IMR-90 (cell line): ENCODE measurements at regions not wholly inside any gene's neighbourhood (a gene's known extent, or its start where the extent isn't known, plus 50 kb on each side); places are given as distances from the start of the nearest gene placed in this dataset.
"Not testable (repeated sequence)": the region's sequence is repeated elsewhere in the genome, so short reads cannot be mapped to it uniquely, and the experiment has no call there.

ENCODE experiments used
- ATAC-seq: fragments of 200-7000 bp; cut with Tn5 transposase; 2 replicates; pipeline ENCODE4 v1.9.1; 2020; ENCODE audit warnings: low read depth, mild to moderate bottlenecking, moderate library complexity
- BruUV-seq: library from RNA; stranded (reverse); fragments of 400-500 nt; replicated peaks from 2 replicates; lab custom pipeline; 2021; lab: Mats Ljungman, UMichigan
- CTCF ChIA-PET: fragments of 300-600 bp; formaldehyde crosslinking; extraction: SDS; loops from one replicate; lab custom pipeline; 2021; ENCODE audit warnings: antibody characterized with exemption; lab: Yijun Ruan, JAX
- POLR2A ChIA-PET: fragments of 300-600 bp; sonication (Branson Sonifier 250); formaldehyde crosslinking; loops from one replicate; lab custom pipeline; 2022; ENCODE audit warnings: antibody characterized with exemption; ENCODE audit not compliant: unreplicated experiment; lab: Charles Lee
- DNase-seq: peaks from one replicate; pipeline ENCODE4 v3.0.0; 2013
- H2AFZ ChIP-seq: replicated peaks from 2 replicates; pipeline ENCODE3; 2013; ENCODE audit warnings: low read length, mild to moderate bottlenecking; ENCODE audit not compliant: poor library complexity
- H2AK5ac ChIP-seq: 2 replicates; pipeline ENCODE4 v1.6.1; 2013; ENCODE audit warnings: low read depth, low read length, inconsistent platforms
- H2AK9ac ChIP-seq: replicated peaks from 2 replicates; pipeline ENCODE3; 2013; ENCODE audit warnings: mild to moderate bottlenecking, low read depth, low read length, moderate library complexity; ENCODE audit not compliant: poor library complexity
- H2BK120ac ChIP-seq: 2 replicates; pipeline ENCODE4 v1.6.1; 2013; ENCODE audit warnings: low read depth, low read length, inconsistent platforms
- H2BK15ac ChIP-seq: 3 replicates; pipeline ENCODE4 v1.6.1; 2013; ENCODE audit warnings: low read depth, low read length, inconsistent platforms
- H2BK20ac ChIP-seq: 2 replicates; pipeline ENCODE4 v1.6.1; 2013; ENCODE audit warnings: low read depth, mild to moderate bottlenecking, inconsistent platforms, low read length, moderate library complexity
- H2BK5ac ChIP-seq: 2 replicates; pipeline ENCODE4 v1.6.1; 2013; ENCODE audit warnings: mild to moderate bottlenecking, low read depth, low read length, inconsistent platforms; ENCODE audit not compliant: poor library complexity, severe bottlenecking
- H3K14ac ChIP-seq: replicated peaks from 2 replicates; pipeline ENCODE4 v1.6.1; 2013; ENCODE audit warnings: low read depth, low read length, inconsistent platforms
- H3K18ac ChIP-seq: 2 replicates; pipeline ENCODE4 v1.6.1; 2013; ENCODE audit warnings: low read depth, low read length, control low read depth
- H3K23ac ChIP-seq: 2 replicates; pipeline ENCODE4 v1.6.1; 2013; ENCODE audit warnings: low read depth, low read length, inconsistent platforms
- H3K27ac ChIP-seq: 2 replicates; pipeline ENCODE4 v1.5.1; 2013; ENCODE audit warnings: mild to moderate bottlenecking, control low read depth, low read length; ENCODE audit not compliant: insufficient read depth
- H3K27me3 ChIP-seq: 2 replicates; pipeline ENCODE4 v1.6.1; 2013; ENCODE audit warnings: low read length; ENCODE audit not compliant: control insufficient read depth, insufficient read depth
- H3K36me3 ChIP-seq: 2 replicates; pipeline ENCODE4 v1.6.1; 2013; ENCODE audit warnings: low read length, mixed read lengths; ENCODE audit not compliant: control insufficient read depth, insufficient read depth
- H3K4ac ChIP-seq: 2 replicates; pipeline ENCODE4 v1.6.1; 2013; ENCODE audit warnings: low read depth, low read length, inconsistent platforms
- H3K4me1 ChIP-seq: 2 replicates; pipeline ENCODE4 v1.6.1; 2013; ENCODE audit warnings: low read length, mixed read lengths; ENCODE audit not compliant: control insufficient read depth, insufficient read depth
- H3K4me2 ChIP-seq: 2 replicates; pipeline ENCODE4 v1.6.1; 2013; ENCODE audit warnings: low read depth, mild to moderate bottlenecking, control low read depth, low read length, moderate library complexity
- H3K4me3 ChIP-seq: 2 replicates; pipeline ENCODE4 v1.5.1; 2013; ENCODE audit warnings: low read depth, mild to moderate bottlenecking, control low read depth, low read length, moderate library complexity; ENCODE audit not compliant: insufficient read depth
- H3K56ac ChIP-seq: 2 replicates; pipeline ENCODE4 v1.6.1; 2013; ENCODE audit warnings: low read length, inconsistent platforms; ENCODE audit not compliant: insufficient read depth; ENCODE audit errors: extremely low read depth
- H3K79me1 ChIP-seq, 2 experiments: 2 replicates each; pipeline ENCODE4 v1.6.1; 2013; ENCODE audit warnings: low read length in 2 of 2, inconsistent platforms in 1 of 2, low read depth in 1 of 2
- H3K9ac ChIP-seq: 2 replicates; pipeline ENCODE4 v1.6.1; 2013; ENCODE audit warnings: low read depth, low read length, control low read depth
- H3K9me1 ChIP-seq: 2 replicates; pipeline ENCODE4 v1.6.1; 2013; ENCODE audit warnings: low read length, inconsistent platforms; ENCODE audit not compliant: insufficient read depth
- H3K9me3 ChIP-seq: 2 replicates; pipeline ENCODE4 v1.6.1; 2013; ENCODE audit warnings: low read length; ENCODE audit not compliant: control insufficient read depth, insufficient read depth
- H4K20me1 ChIP-seq: 2 replicates; pipeline ENCODE4 v1.6.1; 2013; ENCODE audit warnings: low read length, inconsistent platforms; ENCODE audit not compliant: insufficient read depth
- H4K5ac ChIP-seq: 2 replicates; pipeline ENCODE4 v1.6.1; 2013; ENCODE audit warnings: mild to moderate bottlenecking, low read depth, low read length, control low read depth
- H4K8ac ChIP-seq, 2 experiments: 2 replicates each; pipeline ENCODE4 v1.6.1; 2013; ENCODE audit warnings: low read depth in 2 of 2, low read length in 2 of 2, control low read depth in 1 of 2, inconsistent platforms in 1 of 2
- H4K91ac ChIP-seq: 2 replicates; pipeline ENCODE4 v1.6.1; 2013; ENCODE audit warnings: low read depth, low read length, inconsistent platforms; ENCODE audit not compliant: insufficient read depth
- WGBS, 2 experiments: methylation state at CpG; one replicate each; pipeline versions ENCODE4 v1.1.5 to v1.1.7; 2013; ENCODE audit warnings: missing lambda C conversion rate in 2 of 2; ENCODE audit not compliant: insufficient read length in 1 of 2; ENCODE audit errors: extremely low coverage in 2 of 2; 5-methylcytosine and 5-hydroxymethylcytosine counted together
- dilution Hi-C: fragments of 300-500 bp; cut with HindIII; formaldehyde crosslinking; loops from one replicate; pipeline ENCODE4 v1.14.3; 2018; ENCODE audit warnings: low sequenced_read_pairs; ENCODE audit not compliant: unreplicated experiment
- in situ Hi-C: fragments of 300-500 bp; cut with MboI; formaldehyde crosslinking; loops from 3 replicates; pipeline ENCODE4 v1.14.3; 2019; ENCODE audit warnings: low sequenced_read_pairs, inconsistent platforms, mixed read lengths
- intact Hi-C: fragments of 100-400 bp; cut with micrococcal nuclease; formaldehyde crosslinking; loops from 2 replicates; pipeline ENCODE4 v1.10.0; 2022

- peak; percentile 94 for ATAC-seq
- H4K91ac ChIP-seq, H3K4me3 ChIP-seq, H4K20me1 ChIP-seq, in situ Hi-C loops, H2BK120ac ChIP-seq, H3K27me3 ChIP-seq, BruUV-seq, H3K9ac ChIP-seq, DNase-seq, H3K4me1 ChIP-seq, H3K14ac ChIP-seq, H2AK9ac ChIP-seq, H3K18ac ChIP-seq, H4K8ac ChIP-seq, CTCF ChIA-PET, POLR2A ChIA-PET, H3K27ac ChIP-seq, H3K9me1 ChIP-seq, dilution Hi-C loops, H3K36me3 ChIP-seq, H2BK15ac ChIP-seq, H3K4me2 ChIP-seq, H3K4ac ChIP-seq, H2BK5ac ChIP-seq, H3K79me1 ChIP-seq, H3K9me3 ChIP-seq, intact Hi-C loops, H4K5ac ChIP-seq, H3K56ac ChIP-seq, H2BK20ac ChIP-seq, H2AFZ ChIP-seq, H3K23ac ChIP-seq, H2AK5ac ChIP-seq: not testable (repeated sequence)
- no CpG with 5 or more reads among the region's 5 CpGs for WGBS, 2 experiments
Observed at GRCh38 chr7:75215460-75215859, 123.1 kb downstream of the GTF2IRD2B start.

DNA sequence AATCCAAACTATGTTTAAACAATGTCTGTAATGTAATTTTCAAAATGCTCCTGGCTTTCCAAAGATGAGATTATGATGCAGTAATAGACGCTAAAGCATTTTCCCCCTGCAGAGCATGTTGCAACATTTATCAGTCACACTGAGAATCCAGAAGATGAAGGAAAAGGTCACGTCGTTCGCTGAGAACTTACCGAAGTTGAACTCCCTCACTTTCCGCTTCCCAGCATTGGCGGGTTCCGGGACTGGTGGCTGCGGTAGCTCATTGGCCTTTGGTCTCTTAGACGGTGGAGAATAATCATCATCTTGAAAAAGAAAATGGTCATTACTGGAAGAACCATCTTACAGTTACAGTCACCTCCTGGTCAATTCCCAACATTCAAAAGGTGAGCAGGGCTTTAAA, 124.6 kb downstream of the GTF2IRD2B start:
- BruUV-seq = not testable (repeated sequence)
- peak; percentile 27 for ATAC-seq

More for the DNA sequence above, 124.6 kb downstream of the GTF2IRD2B start:
- H4K20me1 ChIP-seq, H3K9ac ChIP-seq, DNase-seq, intact Hi-C loops, CTCF ChIA-PET, H3K56ac ChIP-seq, POLR2A ChIA-PET, H3K27me3 ChIP-seq, H2BK15ac ChIP-seq, H3K27ac ChIP-seq, H3K36me3 ChIP-seq, H3K14ac ChIP-seq, H2AFZ ChIP-seq, dilution Hi-C loops, in situ Hi-C loops, H3K4me2 ChIP-seq, H2BK20ac ChIP-seq, H3K4me3 ChIP-seq, H3K9me3 ChIP-seq, H4K91ac ChIP-seq, H4K5ac ChIP-seq, H2AK9ac ChIP-seq, H3K79me1 ChIP-seq, H2AK5ac ChIP-seq, H2BK5ac ChIP-seq, H4K8ac ChIP-seq, H3K4ac ChIP-seq, H3K4me1 ChIP-seq, H3K18ac ChIP-seq, H2BK120ac ChIP-seq, H3K23ac ChIP-seq, H3K9me1 ChIP-seq: not testable (repeated sequence)
- WGBS, 2 experiments = no CpG with 5 or more reads among the region's 10 CpGs
